HL-60 (cell line): ENCODE measurements at regions not wholly inside any gene's neighbourhood (a gene's known extent, or its start where the extent isn't known, plus 50 kb on each side); places are given as distances from the start of the nearest gene placed in this dataset.

Experiments used
- DNase-seq, 2 experiments: peaks; one replicate each; pipeline ENCODE4 v3.0.0-alpha.2; 2010 to 2020; ENCODE audit warnings: low read depth in 1 of 2, low spot score in 1 of 2
- H3K27ac ChIP-seq: fragments of 250-450 bp; sonication (Bioruptor Pico); replicated peaks from 2 replicates; pipeline ENCODE4 v1.5.1; 2020; ENCODE audit warnings: mild to moderate bottlenecking, moderate library complexity
- H3K27me3 ChIP-seq: fragments of 250-450 bp; sonication (Bioruptor Pico); 2 replicates; pipeline ENCODE4 v1.5.1; 2021; ENCODE audit warnings: mild to moderate bottlenecking, moderate library complexity; ENCODE audit not compliant: insufficient read depth, poor library complexity, severe bottlenecking
- H3K4me3 ChIP-seq: replicated peaks from 2 replicates; pipeline ENCODE4 v1.5.1; 2011; ENCODE audit warnings: mild to moderate bottlenecking, control low read depth, low read length; ENCODE audit not compliant: insufficient read depth
- GABPA ChIP-seq: IDR thresholded peaks from 2 replicates; pipeline ENCODE4 v1.6.1; 2012; ENCODE audit warnings: low read depth
- POLR2AphosphoS5 ChIP-seq: IDR thresholded peaks from 2 replicates; pipeline ENCODE4 v1.6.1; 2012; ENCODE audit warnings: low read depth
- SPI1 ChIP-seq: IDR thresholded peaks from 2 replicates; pipeline ENCODE4 v1.6.1; 2012; ENCODE audit warnings: low read depth, mild to moderate bottlenecking, borderline replicate concordance
- TF ChIP-seq, protein P1 (sequence below): IDR thresholded peaks from 2 replicates; pipeline ENCODE4 v1.6.1; 2012; ENCODE audit warnings: low read depth; ENCODE audit not compliant: insufficient replicate concordance
- TF ChIP-seq, protein P2 (sequence below): IDR thresholded peaks from one replicate; pipeline ENCODE4 v1.5.1; 2011; ENCODE audit warnings: low read length, control low read depth, inconsistent platforms; ENCODE audit not compliant: insufficient read depth

DNA sequence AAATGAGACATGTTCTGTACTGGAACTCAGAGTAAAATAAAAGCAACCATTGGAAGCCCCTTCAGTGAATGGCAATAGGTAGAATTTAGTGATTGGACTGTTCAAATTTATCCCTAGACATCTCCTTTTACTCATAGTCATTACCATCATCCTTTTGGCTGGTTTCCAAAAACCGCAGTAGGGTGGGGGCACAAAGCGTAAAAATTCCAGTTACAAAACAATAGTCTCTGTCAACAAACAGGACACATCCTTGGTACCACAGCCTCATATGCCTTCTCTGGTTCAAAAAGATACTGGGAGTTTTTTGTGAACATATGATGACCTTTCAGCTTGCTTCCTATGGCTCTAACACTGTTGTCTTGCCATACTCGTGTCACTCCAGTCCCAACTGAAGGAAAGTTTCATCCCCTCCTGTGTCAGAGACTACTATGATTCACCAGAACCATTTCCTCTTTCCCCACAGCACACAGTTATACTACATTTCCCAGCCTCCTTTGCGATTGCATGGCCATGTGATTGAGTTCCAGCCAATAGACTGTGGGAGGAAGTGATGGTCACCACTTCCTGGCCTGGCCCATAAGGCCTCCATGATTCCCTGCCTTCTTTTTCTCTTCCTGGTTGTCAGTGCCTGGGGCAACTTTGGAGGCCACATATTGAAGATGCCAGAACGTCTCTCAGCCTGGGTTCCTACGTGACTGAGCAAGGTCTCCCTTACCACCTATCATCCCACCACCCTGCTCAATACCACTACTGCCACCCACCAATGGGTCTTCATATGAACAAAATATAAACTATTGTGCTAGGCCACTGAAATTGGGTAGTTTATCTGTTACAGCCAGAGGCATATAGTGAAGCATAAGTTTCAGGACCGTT is 162.4 kb downstream of the ID4 start:
- TF ChIP-seq GABPA (peak; percentile 83), SPI1 (peak; percentile 84)
- TF ChIP-seq, protein P1, sequence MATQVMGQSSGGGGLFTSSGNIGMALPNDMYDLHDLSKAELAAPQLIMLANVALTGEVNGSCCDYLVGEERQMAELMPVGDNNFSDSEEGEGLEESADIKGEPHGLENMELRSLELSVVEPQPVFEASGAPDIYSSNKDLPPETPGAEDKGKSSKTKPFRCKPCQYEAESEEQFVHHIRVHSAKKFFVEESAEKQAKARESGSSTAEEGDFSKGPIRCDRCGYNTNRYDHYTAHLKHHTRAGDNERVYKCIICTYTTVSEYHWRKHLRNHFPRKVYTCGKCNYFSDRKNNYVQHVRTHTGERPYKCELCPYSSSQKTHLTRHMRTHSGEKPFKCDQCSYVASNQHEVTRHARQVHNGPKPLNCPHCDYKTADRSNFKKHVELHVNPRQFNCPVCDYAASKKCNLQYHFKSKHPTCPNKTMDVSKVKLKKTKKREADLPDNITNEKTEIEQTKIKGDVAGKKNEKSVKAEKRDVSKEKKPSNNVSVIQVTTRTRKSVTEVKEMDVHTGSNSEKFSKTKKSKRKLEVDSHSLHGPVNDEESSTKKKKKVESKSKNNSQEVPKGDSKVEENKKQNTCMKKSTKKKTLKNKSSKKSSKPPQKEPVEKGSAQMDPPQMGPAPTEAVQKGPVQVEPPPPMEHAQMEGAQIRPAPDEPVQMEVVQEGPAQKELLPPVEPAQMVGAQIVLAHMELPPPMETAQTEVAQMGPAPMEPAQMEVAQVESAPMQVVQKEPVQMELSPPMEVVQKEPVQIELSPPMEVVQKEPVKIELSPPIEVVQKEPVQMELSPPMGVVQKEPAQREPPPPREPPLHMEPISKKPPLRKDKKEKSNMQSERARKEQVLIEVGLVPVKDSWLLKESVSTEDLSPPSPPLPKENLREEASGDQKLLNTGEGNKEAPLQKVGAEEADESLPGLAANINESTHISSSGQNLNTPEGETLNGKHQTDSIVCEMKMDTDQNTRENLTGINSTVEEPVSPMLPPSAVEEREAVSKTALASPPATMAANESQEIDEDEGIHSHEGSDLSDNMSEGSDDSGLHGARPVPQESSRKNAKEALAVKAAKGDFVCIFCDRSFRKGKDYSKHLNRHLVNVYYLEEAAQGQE = no peak
- H3K27ac ChIP-seq = no peak overlapping the region
- no peaks in the 10 kb centered on the region for H3K27me3 ChIP-seq
- H3K4me3 ChIP-seq = no peak overlapping the region
- peak; percentile 63 to 77 for DNase-seq

DNA sequence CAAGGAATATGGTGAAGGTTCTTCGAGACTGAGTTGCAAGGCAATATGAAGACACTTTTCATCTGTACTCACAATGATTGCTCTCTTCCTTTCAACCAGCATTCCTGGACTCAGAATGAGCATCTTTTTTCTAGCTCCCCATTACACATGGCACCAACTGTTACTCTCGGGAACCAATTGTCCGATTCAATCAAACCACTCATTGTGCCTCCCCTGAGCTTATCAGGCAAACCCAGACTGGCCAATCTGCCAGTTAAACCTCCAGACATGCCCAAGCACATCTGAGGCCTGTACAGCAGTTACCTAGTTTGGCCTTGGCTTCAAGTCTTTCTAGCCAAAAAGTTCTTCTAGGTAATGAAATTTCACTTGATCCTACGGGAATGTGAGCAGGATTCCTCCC is 164.1 kb downstream of the ID4 start:
- TF ChIP-seq, protein P1 = no peak
- TF ChIP-seq SPI1 = no peak
- no peak for TF ChIP-seq GABPA
- no peak for TF ChIP-seq POLR2AphosphoS5
- TF ChIP-seq, protein P2, sequence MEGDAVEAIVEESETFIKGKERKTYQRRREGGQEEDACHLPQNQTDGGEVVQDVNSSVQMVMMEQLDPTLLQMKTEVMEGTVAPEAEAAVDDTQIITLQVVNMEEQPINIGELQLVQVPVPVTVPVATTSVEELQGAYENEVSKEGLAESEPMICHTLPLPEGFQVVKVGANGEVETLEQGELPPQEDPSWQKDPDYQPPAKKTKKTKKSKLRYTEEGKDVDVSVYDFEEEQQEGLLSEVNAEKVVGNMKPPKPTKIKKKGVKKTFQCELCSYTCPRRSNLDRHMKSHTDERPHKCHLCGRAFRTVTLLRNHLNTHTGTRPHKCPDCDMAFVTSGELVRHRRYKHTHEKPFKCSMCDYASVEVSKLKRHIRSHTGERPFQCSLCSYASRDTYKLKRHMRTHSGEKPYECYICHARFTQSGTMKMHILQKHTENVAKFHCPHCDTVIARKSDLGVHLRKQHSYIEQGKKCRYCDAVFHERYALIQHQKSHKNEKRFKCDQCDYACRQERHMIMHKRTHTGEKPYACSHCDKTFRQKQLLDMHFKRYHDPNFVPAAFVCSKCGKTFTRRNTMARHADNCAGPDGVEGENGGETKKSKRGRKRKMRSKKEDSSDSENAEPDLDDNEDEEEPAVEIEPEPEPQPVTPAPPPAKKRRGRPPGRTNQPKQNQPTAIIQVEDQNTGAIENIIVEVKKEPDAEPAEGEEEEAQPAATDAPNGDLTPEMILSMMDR = no peak
- H3K4me3 ChIP-seq = no peak overlapping the region
- H3K27me3 ChIP-seq = no peaks in the 10 kb centered on the region
- no peak overlapping the region for H3K27ac ChIP-seq
- no peak for DNase-seq

DNA sequence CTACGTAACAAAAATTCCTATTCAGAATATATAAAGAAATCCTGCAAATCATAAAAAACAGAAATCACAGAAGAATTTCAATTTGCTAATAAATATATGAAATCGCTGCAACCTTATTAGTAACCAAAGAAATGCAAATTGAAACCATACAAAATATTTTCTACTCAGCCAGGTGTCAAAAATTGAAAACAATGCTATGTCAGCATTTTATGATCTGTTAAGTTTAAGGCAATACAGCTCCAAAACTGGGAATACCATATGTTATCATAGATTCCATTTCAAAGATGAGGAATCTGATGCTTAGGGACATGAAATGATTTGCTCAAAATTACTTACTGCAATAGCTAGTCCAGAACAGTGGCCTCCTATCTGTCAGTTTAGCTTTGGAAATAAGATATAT is 168.9 kb downstream of the ID4 start:
- DNase-seq = no peak
- no peak overlapping the region for H3K27ac ChIP-seq
- no peak overlapping the region for H3K4me3 ChIP-seq
- TF ChIP-seq, protein P2 = no peak
- TF ChIP-seq GABPA (no peak), SPI1 (no peak), POLR2AphosphoS5 (no peak)
- TF ChIP-seq, protein P1 = no peak
- no peaks in the 10 kb centered on the region for H3K27me3 ChIP-seq
